D341Med (cell line): ENCODE measurements at regions not wholly inside any gene's neighbourhood (a gene's known extent, or its start where the extent isn't known, plus 50 kb on each side); places are given as distances from the start of the nearest gene placed in this dataset.

ENCODE experiments used
- DNase-seq: peaks from one replicate; pipeline ENCODE4 v3.0.0; 2012; ENCODE audit warnings: low spot score

DNA sequence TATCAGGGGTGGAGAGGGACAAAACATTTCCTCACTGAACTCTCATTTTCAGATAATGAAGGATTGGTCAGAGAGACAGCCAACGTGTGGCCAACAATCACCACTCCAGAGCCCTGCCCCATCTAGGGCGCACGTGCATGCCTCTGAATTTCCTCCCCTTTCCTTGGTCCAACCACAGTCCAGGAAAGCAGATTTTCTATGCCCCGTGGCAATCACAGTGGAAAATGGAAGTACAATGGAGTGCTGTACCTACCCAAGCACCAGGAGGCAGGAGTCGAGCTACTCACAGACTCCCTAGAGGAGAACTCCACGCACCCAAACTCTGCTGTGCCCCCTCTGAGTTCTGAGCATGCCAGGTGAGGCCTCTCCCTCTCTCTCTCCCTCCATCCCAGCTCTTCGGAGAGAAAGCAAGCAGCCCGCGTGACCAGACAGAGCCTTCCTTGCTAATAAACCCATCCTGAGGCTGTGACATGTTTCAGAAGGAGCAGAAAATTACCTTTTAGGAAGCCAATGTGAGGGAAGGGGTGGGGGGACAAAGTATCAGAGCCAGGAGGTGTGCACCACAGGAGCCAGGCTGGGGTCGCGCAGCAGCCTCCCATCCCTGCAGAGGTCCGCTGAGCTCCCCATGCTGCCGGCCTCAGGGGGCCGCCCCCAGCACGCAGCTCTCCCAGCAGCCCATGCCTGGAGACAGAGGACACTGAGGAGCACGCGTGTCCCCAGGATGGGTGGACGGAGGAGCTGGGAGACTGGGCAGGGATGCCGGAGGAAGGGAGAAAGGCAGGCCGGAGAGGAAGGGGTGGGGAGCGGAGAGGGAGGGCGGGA is 73.4 kb downstream of the PITPNM2 start:
- DNase-seq: no peak

DNA sequence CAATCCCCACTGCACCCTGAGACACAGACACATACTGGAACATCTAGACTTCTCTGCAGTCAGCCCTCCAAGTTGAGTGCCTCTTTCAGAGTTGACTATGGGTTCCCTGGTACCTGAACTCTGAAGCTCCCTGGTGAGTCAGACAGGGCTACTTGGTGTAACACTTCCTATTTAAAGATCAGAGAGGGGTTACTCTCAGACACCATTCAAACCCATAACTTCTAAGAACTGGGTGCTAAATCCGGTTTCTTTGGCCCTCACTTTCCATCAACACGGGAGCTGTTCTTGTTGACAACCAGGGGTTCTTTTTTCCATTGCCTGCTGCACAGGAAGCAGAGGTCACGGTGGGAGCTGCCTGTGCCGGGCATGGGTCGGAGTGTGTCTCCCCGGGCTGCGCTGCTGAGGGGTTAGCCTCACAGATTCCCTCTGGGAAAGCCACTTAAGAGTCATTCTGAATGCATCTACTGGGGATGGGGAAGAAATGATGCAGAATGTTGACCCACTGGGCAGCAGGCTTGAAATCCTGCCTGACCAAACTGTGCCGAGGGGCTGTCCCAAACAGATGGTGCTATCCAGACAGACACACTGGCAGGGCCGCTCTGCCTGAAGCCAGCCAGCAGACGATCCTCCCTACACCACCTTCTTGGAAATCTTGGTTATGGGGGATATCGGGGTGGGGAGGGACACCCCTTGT is 74.1 kb downstream of the PITPNM2 start:
- no peak for DNase-seq

DNA sequence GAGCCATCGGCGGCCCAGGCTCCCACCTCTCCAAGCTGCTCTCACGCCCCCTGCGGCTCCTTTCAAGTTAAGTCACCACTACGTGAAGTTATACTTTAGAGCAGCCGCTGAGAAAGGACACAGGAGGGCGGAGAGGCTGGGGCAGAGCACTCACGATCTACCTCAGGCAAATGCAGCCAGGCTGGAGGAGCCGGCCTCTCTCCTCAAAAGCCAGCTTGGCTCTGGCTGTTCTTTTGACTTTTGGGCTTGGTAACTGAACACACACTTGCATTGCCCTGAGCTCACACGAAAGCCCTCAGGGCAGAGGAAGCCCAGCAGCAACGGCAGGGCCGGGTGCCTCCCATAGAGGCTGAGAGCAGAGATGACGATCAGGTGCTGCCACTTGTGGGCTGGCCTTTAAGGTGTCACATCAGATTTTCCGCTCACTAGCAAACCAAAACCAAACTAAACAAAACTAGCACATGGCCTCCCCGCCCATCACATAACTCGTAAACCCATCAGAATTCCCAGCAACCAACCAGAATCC is 75.2 kb downstream of the PITPNM2 start:
- no peak for DNase-seq

DNA sequence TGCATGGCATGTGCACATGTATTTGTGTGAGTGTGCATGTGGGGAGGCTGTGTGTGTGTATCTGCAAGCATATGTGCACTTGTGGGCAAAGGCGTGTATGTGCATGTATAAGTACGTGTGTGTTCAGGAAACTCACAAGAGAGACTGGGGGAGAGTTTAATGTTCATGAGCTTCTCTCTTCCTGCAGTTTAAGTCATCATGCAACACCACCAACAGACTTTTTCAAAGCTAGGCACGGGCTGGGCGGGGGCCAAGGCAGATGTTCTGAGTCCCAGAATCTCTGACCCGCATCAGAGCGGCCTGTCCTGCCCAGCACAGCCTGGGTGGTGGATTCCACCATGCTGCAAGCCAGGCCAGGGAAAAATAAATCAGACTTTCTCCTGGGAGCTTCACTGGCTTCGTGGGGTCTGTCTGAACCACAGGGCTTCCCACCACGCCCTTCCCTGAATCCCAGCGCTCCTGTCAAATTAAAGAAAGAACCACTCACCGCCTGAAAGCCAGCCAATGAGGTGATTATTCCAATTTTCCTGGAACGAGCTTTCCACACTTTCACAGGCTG is 75.7 kb downstream of the PITPNM2 start:
- DNase-seq: no peak

DNA sequence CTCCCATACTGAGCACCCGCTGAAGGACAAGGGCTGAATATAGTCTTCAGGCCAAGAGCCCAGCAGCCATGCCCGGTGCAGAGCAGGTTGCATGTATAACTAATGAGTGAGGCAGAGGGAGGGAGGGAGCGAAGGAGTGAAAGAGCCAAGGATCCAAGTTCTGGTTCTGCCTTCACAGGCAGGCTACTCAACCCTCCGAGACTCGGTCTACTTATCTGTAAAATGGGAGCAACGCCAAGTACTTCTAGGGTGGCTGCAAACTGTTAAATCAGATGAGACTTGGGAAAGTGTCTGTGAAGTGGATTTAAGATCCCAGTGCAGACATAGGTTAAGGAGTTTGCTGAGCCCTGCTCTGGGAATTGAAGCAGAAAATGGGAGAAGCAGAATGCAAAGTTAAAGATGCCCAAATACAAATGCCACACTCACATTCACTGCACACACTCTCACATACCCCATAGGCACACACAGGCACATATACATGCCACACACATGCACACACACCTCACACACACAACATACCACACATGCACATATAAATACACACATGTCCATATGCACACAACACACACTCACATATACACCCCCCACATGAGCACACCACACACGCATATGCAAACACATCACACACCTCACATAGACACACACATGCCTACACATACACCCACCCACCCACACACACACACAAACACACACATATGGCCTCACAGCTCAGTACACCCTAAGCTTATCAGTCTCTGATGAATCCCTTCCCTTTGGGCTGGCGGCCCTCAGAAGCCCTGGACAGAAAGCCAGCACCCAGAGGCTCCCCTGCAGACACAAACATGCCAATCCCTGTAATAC is 76.7 kb downstream of the PITPNM2 start:
- DNase-seq: no peak

DNA sequence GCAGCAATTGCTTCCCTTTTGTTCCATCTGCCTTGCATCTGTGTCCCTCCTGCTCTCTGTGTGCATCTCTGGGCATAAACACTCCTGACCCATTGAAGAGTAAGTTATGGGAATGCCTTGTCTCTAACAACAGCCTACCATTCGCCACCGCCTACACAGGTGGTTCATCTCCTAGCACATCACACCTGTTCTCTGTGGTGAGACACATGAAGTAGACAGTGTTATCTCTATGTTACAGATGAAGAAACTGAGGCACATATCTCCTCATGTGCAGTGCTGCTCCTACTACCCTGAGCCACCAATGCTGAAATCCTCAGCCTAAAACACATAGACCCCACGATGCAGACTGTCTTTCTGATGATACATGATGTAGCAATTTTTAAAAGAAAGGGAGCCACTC is 77.6 kb downstream of the PITPNM2 start:
- DNase-seq: no peak

DNA sequence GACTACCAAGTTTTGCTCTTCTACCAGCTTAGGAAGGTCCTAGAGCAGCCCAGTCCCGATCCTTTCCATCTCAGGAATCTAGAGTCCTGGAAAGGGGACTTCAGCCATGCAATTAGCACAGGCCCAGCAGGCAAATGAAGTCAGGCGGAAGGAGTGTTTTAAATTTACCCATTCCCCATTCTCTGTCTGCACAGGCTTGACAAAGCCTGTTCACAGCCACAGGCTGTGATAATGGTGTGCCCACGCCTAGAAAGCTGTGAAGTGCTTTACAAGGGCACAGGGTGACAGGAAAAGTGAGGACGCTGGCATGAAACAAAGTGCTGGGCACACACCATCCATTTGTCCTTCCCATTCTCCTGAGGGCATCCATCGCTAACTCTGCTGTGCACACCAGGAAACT is 79.0 kb downstream of the PITPNM2 start:
- DNase-seq: no peak

DNA sequence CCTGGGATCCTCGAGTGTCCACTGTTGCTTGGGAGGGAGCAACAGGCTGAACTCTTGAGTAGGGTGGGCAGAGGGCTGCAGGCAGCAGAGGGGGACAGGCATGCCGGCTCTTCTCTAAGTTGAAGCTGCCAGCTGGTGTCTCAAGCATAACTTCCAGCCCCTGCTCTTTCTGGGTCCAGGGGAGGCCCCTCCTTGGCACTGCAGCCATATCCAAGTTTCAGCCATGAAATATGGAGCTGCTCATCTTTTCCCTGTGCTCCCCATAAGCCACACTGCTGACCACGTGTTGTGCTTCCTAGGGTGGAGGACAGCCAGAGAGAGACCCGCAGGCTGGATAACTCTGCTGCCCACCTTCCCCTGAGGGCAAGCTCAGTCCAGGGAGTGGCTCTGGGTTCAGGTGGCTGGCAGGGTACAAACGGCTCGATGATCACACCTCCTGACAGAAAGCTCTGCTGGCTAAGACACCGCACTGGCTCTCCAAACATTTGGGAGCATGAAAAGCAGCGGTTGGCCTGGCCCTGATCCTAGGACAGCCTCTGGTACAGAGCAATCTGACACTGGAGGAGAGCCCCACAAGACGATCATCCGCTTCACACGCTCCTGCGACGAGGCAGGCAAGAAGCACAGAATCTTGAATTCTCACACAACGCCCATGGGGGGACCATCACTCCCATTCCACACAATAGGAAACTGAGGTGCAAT is 79.6 kb downstream of the PITPNM2 start:
- DNase-seq: no peak

DNA sequence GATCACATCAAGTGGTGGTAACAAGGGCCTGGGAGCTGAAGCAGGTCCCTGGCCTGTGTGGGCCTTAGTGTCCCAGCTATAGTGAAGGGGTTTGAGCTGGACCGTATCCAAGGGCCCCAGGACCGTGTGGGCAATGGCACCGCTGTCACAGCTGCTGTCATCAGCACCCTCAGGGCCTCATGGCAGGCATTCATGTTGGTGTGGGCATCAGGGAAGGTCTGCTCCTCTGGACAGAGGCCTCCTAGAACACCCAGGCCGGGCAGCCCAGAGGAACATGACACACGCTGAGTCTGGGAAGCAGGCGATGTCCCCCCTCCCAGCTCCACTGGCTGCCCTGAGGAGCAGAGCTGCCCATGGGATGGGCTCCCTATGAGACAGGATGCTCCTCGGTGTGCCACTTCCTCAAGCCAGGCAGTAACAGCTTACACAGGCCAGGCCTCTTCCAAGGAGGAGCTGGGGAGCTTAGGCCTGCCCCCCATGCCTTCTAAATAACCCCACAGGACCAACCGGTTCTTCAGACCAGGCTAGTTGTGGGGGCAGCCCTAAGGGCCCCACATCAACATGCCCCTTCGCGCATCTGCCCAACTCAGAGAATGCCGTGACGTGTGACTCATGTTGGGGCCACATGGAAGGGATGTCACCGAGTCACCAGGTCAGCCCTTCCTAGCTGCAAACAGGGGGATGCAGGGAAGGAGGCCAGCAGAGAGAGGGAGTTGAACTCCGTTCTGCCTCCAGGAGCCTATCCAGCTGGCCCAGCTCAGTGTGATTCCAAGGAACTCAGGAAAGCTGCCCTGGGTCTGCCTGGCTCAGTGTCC is 80.4 kb downstream of the PITPNM2 start:
- DNase-seq: no peak

DNA sequence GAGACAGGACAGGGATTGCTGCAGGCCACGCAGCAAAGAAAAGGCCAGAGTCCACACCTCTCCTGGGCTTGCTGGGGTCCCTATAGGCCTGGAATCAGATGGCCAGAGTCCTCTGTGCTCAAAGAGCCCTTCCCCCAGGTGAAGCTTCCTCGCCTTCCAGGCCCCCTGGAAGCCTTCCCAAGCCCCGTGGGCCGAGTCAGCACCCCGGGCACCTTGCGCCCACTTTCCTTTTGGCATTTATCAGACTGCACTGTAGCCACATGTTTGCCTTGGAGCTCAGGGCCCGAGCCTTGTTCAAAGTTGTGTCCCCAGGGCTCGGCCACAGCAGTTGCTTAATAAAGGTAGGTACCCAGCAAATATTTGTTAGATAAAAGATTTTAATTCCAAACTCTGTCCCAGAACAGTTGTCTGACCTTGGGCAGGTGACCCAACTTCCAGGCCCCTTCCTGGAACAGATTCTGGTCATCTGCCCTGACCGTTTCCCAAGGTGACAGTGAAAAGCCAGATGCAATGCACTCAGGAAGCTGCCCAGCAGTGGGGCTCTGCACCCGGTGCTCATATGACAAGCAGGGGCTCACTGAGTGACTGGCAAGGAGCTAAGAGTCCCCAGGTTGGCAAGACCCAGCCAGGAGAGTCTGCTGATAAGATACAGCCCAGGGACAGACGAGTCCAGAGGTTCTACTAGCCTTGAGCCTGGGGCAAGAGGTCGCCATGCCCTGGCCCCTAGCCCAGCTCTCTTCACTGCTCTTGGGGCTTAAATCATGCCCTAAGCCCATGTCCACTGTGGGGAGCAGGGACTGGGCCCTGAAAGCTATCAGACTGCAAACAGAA is 81.2 kb downstream of the PITPNM2 start:
- no peak for DNase-seq

DNA sequence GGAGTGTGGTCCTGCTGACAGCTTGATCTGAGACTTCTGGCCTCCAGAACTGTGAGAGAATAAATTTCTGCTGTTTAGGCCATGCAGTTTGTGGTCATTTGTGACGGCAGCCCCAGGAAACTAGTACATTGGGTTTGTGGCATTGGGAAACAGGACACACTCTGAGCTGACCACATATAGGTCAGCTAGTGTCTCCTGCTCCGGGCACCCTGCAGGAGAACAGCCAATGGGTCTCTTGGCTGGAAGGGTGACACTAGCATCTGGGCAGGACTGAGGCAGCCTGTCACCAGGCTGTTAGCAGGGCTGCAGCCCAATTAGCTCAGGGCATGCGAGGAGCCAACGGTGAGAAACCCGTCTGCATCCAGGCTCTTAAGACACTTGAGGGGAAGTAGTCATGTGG is 83.2 kb downstream of the PITPNM2 start:
- DNase-seq: no peak

DNA sequence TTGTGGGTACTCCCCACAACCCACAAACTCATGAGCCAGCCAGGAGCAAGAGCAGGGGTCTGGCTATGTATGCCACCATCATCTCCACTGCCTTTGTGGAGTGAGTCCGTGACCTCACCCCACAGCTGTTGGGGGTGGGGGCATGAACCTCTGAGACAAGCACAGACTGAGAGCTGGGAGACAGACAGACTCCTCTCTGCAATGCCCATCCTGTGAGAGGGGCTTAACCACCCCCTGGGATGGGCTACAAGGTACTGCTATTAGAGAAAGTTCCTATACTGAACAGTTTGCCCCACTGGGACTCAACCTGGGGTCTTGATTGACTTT is 84.5 kb downstream of the PITPNM2 start:
- no peak for DNase-seq

DNA sequence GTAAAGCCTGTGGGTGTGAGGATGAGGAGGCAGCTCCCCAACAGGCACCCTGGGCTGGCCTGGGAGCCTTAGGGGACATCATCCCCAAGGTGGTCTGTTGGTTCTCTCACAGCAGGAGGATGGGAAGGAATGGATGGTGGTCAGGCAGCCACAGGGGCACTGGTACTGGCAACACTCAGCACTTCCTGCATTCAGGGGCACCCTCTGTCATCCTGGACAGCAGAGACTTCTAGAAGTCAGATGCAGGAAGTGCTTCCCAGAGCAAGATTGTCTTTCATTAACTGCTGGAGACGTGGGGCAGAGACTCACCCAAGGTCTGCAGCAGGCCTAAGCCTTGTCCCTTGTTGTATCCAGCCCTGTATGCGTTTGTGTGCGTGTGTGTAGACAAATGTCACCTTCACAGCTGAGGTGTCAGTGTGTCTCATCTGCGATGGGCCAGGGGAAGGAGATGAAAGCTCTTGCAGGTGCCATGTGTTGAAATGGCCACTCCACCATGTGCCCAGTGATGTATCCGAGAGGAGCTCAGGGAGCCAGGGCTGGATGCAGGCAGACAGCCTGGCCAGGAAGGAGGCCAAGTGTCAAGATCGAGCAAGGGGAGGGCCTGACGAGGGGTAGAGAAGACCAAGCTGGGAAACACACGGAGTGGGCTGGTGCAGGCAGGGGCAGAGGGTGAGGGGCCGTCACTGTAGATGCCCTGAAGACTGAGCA is 85.1 kb downstream of the PITPNM2 start:
- DNase-seq: no peak

DNA sequence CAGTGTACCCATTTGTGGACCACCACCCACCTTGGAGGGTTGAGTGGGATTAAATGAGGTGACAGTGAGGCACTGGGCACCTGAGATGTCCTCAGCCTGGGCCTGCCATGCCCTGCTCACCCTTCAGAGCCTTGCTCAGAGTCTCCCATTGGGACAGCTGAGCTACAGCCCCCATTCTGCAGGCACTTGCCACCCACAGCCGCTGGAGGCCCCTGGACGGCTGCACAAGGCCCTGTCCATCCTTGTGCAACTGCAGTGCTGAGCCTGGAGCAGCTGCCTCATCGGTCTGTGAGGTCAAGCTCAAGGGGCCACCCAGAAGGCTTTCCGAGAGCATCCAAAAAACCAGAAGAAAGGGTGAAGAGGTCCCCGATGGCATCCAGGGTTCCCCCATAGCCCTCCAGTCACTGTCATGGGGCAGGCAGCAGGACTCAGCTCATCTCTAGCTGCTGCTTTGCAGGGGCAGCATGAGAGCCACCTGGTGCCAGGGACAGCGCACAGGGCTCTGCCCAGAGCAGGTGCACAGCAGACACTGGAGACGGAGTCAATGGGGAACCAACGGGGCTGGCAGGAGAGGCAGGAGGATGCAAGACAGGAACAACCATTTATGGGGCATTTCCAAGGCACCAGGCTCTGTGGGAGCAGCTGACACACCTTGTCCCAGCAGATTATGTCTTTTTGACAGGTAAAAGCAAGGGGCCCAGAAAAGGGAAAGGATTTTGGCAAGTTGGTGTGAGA is 84.6 kb downstream of the ARL6IP4 start:
- no peak for DNase-seq

DNA sequence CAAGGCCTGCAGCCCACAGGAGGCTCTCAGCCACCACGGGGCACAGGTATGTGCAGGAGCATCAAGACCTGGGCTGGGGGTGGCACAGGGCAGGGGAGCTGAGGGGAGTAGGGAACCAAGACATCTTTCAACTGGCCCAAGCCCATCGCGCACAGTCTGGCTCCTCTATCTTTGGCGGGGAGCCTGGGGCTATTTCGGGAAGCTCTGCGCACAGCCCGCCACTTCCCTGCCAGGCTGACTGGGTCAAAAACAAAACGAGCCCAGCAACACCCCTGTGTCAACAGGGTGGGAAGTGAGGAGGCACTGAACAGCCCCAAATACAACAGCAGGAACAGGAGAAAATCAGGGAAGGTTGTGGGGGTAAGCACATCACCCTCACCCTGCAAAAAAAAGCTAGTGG is 83.9 kb downstream of the ARL6IP4 start:
- DNase-seq: no peak

DNA sequence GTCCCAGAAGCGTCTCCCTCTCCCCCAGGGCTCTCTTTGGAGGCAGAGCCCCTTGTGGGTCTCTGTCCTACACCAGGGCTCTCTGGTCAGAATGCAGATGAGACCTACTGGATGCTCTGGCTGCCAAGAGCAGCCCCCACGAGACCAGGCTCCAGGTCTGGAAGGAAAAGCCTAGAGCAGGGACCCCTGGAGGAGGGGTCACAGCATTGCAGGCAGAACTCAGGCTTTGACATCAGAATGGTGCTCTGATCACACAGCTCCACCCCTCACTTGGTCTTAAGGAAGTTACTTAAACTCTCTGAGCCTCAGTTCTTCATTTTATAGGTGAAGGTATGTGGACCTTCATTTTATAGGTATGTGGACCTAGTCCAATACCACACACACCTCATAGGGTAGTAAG is 83.1 kb downstream of the ARL6IP4 start:
- peak; percentile 55 for DNase-seq

DNA sequence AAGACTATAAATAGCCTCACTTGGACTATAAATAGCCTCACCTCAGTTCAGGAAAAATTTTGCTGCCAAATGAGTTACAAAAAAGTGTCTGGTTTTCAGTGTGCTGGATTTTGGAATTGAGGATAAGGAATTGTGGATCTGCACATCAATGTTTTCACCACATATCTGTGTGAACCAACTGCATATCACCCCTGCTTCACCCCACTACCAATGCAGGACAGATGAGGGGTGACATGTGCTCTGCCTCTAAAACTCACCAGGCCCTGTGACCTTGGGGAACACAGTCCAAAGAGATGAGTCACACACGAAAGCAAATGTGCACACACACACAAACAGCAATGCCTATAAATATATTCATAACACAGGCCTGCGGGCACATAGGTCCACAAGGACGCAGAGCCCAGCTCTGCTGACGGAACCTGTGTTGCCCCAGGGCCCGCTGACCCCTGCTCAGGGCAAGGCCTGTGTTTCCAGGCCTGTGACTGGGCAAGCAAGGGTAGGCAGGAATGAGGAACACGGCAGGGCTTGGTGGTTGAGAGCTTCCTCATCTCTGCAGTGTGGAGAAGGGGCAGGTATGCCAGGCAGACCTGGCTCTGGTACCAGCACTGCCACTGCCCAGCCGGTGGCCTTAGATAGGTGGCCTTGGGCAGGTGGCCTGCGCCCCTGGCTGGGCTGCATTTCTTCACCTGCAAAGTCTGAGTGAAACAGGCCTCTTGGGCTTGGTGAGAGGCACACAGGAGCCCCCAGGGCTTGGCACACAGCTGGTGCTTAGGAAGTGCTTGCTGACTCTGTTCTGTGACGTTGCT is 82.4 kb downstream of the ARL6IP4 start:
- no peak for DNase-seq
